HepG2 (cell line): ENCODE measurements at regions not wholly inside any gene's neighbourhood (a gene's known extent, or its start where the extent isn't known, plus 50 kb on each side); places are given as distances from the start of the nearest gene placed in this dataset.

Experiments used
- ATAC-seq: fragments of 200-7000 bp; cut with Tn5 transposase; 3 replicates; pipeline ENCODE4 v1.9.1; 2020; ENCODE audit warnings: mild to moderate bottlenecking, moderate library complexity
- BruUV-seq: library from RNA; stranded (reverse); fragments of 400-500 nt; replicated peaks from 2 replicates; lab custom pipeline; 2021; lab: Mats Ljungman, UMichigan
- CTCF ChIA-PET: fragments of 300-600 bp; formaldehyde crosslinking; extraction: SDS; loops from one replicate; lab custom pipeline; 2021; ENCODE audit warnings: low total read pairs, inconsistent platforms, low intra/inter-chr PET ratio; lab: Yijun Ruan, JAX
- POLR2A ChIA-PET: fragments of 350-600 bp; sonication (Branson Sonifier 250); formaldehyde crosslinking; loops from one replicate; lab custom pipeline; 2020; ENCODE audit warnings: antibody characterized with exemption, inconsistent platforms; lab: Yijun Ruan, JAX
- DNase-seq: peaks from one replicate; pipeline ENCODE4 v3.0.0-alpha.2; 2015; ENCODE audit warnings: low spot score
- FAIRE-seq: peaks from 3 replicates; lab custom pipeline; 2011; peaks lifted over from hg19 to GRCh38; lab: Jason Lieb, UNC
- H2AFZ ChIP-seq: one replicate; pipeline ENCODE4 v1.6.1; 2011; ENCODE audit warnings: low read length, inconsistent platforms
- H3K27ac ChIP-seq: fragments of 300-600 bp; 3 replicates; pipeline ENCODE4 v1.8.0; 2011; ENCODE audit warnings: mixed run types, mild to moderate bottlenecking, mixed read lengths, low read length, inconsistent platforms; ENCODE audit not compliant: insufficient read depth; ENCODE audit errors: extremely low read length
- H3K27me3 ChIP-seq, 2 experiments: fragments of 200-600 bp in 1 of 2; 2 replicates in 1 of 2; 3 replicates in 1 of 2; pipeline versions ENCODE4 v1.6.0 to v1.8.0; 2011; ENCODE audit warnings: low read length in 2 of 2, mild to moderate bottlenecking in 2 of 2, moderate library complexity in 2 of 2, inconsistent platforms in 1 of 2; ENCODE audit not compliant: insufficient read depth in 2 of 2, control insufficient read depth in 1 of 2
- H3K36me3 ChIP-seq, 2 experiments: fragments of 200-600 bp in 1 of 2; replicated peaks in 1 of 2; 2 replicates in 1 of 2; 3 replicates in 1 of 2; pipeline versions ENCODE4 v1.5.1 to v1.8.0; 2011; ENCODE audit warnings: low read length in 2 of 2, inconsistent platforms in 1 of 2; ENCODE audit not compliant: insufficient read depth in 2 of 2, control insufficient read depth in 1 of 2
- H3K4me1 ChIP-seq: 2 replicates; pipeline ENCODE4 v1.5.1; 2012; ENCODE audit warnings: low read length, inconsistent platforms; ENCODE audit not compliant: insufficient read depth
- H3K4me2 ChIP-seq: 2 replicates; pipeline ENCODE4 v1.6.0; 2011; ENCODE audit warnings: low read depth, low read length, inconsistent platforms
- H3K4me3 ChIP-seq, 3 experiments: fragments of 200-600 bp in 1 of 3; sonication (generic), shearing (Covaris generic) in 1 of 3; replicated peaks in 1 of 3; 2 replicates each; pipeline ENCODE4 v1.5.1; 2011 to 2016; ENCODE audit warnings: low read length in 3 of 3, inconsistent platforms in 2 of 3, low read depth in 2 of 3, mild to moderate bottlenecking in 2 of 3, control low read depth in 1 of 3, mixed read lengths in 1 of 3; ENCODE audit not compliant: insufficient read depth in 1 of 3
- H3K79me2 ChIP-seq: one replicate; pipeline ENCODE4 v1.6.1; 2011; ENCODE audit warnings: low read length, inconsistent platforms; ENCODE audit not compliant: insufficient read depth
- H3K9ac ChIP-seq: 2 replicates; pipeline ENCODE4 v1.6.0; 2011; ENCODE audit warnings: mild to moderate bottlenecking, low read depth, low read length, inconsistent platforms; ENCODE audit not compliant: insufficient read depth
- H3K9me3 ChIP-seq: 2 replicates; pipeline ENCODE4 v1.5.1; 2012; ENCODE audit warnings: mild to moderate bottlenecking, low read length
- H4K20me1 ChIP-seq: 2 replicates; pipeline ENCODE4 v1.6.0; 2011; ENCODE audit warnings: inconsistent platforms, mild to moderate bottlenecking, low read length, moderate library complexity; ENCODE audit not compliant: insufficient read depth
- DMAP1 ChIP-seq: IDR thresholded peaks from 2 replicates; pipeline ENCODE4 v1.6.1; 2016
- FIP1L1 ChIP-seq: fragments of 200-400 bp; formaldehyde crosslinking; IDR thresholded peaks from 2 replicates; pipeline ENCODE4 v1.6.1; 2018; ENCODE audit warnings: low read depth, mild to moderate bottlenecking, low read length, moderate library complexity, borderline replicate concordance; ENCODE audit not compliant: insufficient read depth
- HNRNPL ChIP-seq: fragments of 200-400 bp; formaldehyde crosslinking; IDR thresholded peaks from 2 replicates; pipeline ENCODE4 v1.6.1; 2017; ENCODE audit warnings: mild to moderate bottlenecking, low read depth, low read length
- HNRNPLL ChIP-seq: fragments of 200-400 bp; formaldehyde crosslinking; IDR thresholded peaks from 2 replicates; pipeline ENCODE4 v1.6.1; 2017; ENCODE audit warnings: mild to moderate bottlenecking, low read depth, low read length; ENCODE audit not compliant: poor library complexity, severe bottlenecking
- HOXA7 ChIP-seq: sonication (generic); formaldehyde crosslinking; IDR thresholded peaks from 2 replicates; pipeline ENCODE4 v1.8.1; 2022; ENCODE audit warnings: mild to moderate bottlenecking, missing genetic modification reagents, moderate library complexity
- MIER3 ChIP-seq: IDR thresholded peaks from 2 replicates; pipeline ENCODE4 v1.6.1; 2016; ENCODE audit warnings: missing compliant biosample characterization, borderline replicate concordance
- NFKBIZ ChIP-seq: IDR thresholded peaks from 2 replicates; pipeline ENCODE4 v1.6.1; 2018; ENCODE audit warnings: missing genetic modification reagents, missing compliant biosample characterization
- ZBTB3 ChIP-seq: sonication (generic); formaldehyde crosslinking; IDR thresholded peaks from 2 replicates; pipeline ENCODE4 v1.4.0; 2020; ENCODE audit warnings: low read depth, mild to moderate bottlenecking, moderate library complexity, missing genetic modification reagents, borderline replicate concordance
- ZNF30 ChIP-seq: sonication (generic); formaldehyde crosslinking; IDR thresholded peaks from 2 replicates; pipeline ENCODE4 v1.5.0; 2020; ENCODE audit warnings: mild to moderate bottlenecking, missing genetic modification reagents
- ZNF326 ChIP-seq: sonication (generic); formaldehyde crosslinking; IDR thresholded peaks from 2 replicates; pipeline ENCODE4 v1.4.0; 2020; ENCODE audit warnings: missing genetic modification reagents, borderline replicate concordance
- ZNF615 ChIP-seq: sonication (generic); formaldehyde crosslinking; IDR thresholded peaks from 2 replicates; pipeline ENCODE4 v1.5.0; 2020; ENCODE audit warnings: mild to moderate bottlenecking, missing genetic modification reagents, borderline replicate concordance
- ZNF619 ChIP-seq: sonication (generic); formaldehyde crosslinking; IDR thresholded peaks from 2 replicates; pipeline ENCODE4 v1.4.0; 2020; ENCODE audit warnings: mild to moderate bottlenecking, missing genetic modification reagents
- ZNF83 ChIP-seq: sonication (generic); formaldehyde crosslinking; IDR thresholded peaks from 2 replicates; pipeline ENCODE4 v1.4.0; 2020; ENCODE audit warnings: missing genetic modification reagents, mild to moderate bottlenecking, borderline replicate concordance
- WGBS: methylation state at CpG from one replicate; pipeline ENCODE4 v1.1.6; 2017; ENCODE audit warnings: low lambda C conversion rate; 5-methylcytosine and 5-hydroxymethylcytosine counted together
- in situ Hi-C: cut with HindIII; loops from 2 replicates; pipeline ENCODE4 v1.10.0; 2017; ENCODE audit warnings: low pct_unique_long_range_greater_than_20kb; ENCODE audit not compliant: extremely low pct_ligation_motif_present
- intact Hi-C: fragments of 100-400 bp; cut with micrococcal nuclease; formaldehyde crosslinking; loops from one replicate; pipeline ENCODE4 v1.10.0; 2022; ENCODE audit not compliant: unreplicated experiment
- TF ChIP-seq, protein P1 (sequence below): sonication (generic); formaldehyde crosslinking; conservative IDR thresholded peaks from 2 replicates; pipeline ENCODE4 v1.4.0; 2020; ENCODE audit warnings: missing genetic modification reagents
- TF ChIP-seq, protein P2 (sequence below): IDR thresholded peaks from 2 replicates; pipeline ENCODE4 v1.6.1; 2016; ENCODE audit warnings: low read depth, missing genetic modification reagents, missing compliant biosample characterization
- TF ChIP-seq, protein P3 (sequence below): sonication (generic); formaldehyde crosslinking; IDR thresholded peaks from 2 replicates; pipeline ENCODE4; 2020; ENCODE audit warnings: missing genetic modification reagents, mild to moderate bottlenecking, borderline replicate concordance

DNA sequence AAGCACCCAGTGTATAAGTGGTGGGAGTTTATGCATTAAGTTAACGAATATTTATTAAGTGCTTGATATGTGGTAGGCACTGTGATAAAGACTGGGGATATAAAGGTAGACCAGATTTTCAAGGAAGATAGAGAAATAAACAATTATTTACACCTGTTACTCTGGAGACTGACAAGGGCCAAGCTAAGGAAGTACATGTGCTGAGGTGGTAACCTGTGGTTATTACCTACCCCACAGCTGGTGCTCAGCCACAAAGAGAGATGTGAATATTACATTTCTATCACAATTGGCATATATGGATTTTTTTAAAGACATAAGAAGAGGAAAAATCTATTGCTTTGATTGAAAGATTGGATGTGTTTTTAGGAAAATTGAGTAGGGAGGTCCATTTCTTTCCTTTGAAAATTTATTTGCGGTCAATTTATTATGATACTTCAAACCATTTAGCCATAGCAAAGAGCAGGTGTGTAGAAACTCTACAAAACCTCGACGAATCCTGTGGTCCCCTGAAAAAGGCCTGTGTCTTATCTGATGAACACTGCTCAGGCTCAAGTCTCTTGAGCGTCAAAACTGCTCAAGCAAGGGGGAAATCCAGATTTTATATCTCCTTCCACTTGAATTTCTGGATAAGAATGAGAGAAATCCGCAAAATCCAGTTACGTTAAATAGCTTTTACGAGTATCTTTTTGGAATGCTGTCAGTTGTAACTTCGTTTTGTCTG lies 217.7 kb upstream of the HAND2 start:
- Histone ChIP-seq H4K20me1 (no peaks in the 10 kb centered on the region), H3K36me3 (no peaks in the 10 kb centered on the region), H3K27ac (no peak overlapping the region), H3K9ac (no peak overlapping the region), H3K9me3 (no peaks in the 10 kb centered on the region), H3K4me3 (no peak overlapping the region), H3K27me3 (no peaks in the 10 kb centered on the region), H3K79me2 (no peaks in the 10 kb centered on the region), H2AFZ (no peak overlapping the region), H3K4me1 (no peaks in the 10 kb centered on the region), H3K4me2 (no peak overlapping the region)
- no peak for DNase-seq
- no TSS peak for BruUV-seq
- intact Hi-C loops (no loop called here), in situ Hi-C loops (no loop called here)
- no peak for ATAC-seq
- ChIA-PET POLR2A (no interaction called here), CTCF (no interaction called here)
- FAIRE-seq: no peak
- under 1% methylated on average over 9 of the region's 9 CpGs for WGBS
- TF ChIP-seq, protein P1, sequence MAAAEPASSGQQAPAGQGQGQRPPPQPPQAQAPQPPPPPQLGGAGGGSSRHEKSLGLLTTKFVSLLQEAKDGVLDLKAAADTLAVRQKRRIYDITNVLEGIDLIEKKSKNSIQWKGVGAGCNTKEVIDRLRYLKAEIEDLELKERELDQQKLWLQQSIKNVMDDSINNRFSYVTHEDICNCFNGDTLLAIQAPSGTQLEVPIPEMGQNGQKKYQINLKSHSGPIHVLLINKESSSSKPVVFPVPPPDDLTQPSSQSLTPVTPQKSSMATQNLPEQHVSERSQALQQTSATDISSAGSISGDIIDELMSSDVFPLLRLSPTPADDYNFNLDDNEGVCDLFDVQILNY (CRISPR knock-in tag): no peak
- no peak for TF ChIP-seq ZNF30 (CRISPR knock-in tag)
- no peak for TF ChIP-seq ZNF83 (CRISPR knock-in tag)
- no peak for TF ChIP-seq HNRNPLL
- no peak for TF ChIP-seq DMAP1
- no peak for TF ChIP-seq HNRNPL
- no peak for TF ChIP-seq ZNF326 (CRISPR knock-in tag)
- TF ChIP-seq, protein P2, sequence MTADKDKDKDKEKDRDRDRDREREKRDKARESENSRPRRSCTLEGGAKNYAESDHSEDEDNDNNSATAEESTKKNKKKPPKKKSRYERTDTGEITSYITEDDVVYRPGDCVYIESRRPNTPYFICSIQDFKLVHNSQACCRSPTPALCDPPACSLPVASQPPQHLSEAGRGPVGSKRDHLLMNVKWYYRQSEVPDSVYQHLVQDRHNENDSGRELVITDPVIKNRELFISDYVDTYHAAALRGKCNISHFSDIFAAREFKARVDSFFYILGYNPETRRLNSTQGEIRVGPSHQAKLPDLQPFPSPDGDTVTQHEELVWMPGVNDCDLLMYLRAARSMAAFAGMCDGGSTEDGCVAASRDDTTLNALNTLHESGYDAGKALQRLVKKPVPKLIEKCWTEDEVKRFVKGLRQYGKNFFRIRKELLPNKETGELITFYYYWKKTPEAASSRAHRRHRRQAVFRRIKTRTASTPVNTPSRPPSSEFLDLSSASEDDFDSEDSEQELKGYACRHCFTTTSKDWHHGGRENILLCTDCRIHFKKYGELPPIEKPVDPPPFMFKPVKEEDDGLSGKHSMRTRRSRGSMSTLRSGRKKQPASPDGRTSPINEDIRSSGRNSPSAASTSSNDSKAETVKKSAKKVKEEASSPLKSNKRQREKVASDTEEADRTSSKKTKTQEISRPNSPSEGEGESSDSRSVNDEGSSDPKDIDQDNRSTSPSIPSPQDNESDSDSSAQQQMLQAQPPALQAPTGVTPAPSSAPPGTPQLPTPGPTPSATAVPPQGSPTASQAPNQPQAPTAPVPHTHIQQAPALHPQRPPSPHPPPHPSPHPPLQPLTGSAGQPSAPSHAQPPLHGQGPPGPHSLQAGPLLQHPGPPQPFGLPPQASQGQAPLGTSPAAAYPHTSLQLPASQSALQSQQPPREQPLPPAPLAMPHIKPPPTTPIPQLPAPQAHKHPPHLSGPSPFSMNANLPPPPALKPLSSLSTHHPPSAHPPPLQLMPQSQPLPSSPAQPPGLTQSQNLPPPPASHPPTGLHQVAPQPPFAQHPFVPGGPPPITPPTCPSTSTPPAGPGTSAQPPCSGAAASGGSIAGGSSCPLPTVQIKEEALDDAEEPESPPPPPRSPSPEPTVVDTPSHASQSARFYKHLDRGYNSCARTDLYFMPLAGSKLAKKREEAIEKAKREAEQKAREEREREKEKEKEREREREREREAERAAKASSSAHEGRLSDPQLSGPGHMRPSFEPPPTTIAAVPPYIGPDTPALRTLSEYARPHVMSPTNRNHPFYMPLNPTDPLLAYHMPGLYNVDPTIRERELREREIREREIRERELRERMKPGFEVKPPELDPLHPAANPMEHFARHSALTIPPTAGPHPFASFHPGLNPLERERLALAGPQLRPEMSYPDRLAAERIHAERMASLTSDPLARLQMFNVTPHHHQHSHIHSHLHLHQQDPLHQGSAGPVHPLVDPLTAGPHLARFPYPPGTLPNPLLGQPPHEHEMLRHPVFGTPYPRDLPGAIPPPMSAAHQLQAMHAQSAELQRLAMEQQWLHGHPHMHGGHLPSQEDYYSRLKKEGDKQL (CRISPR knock-in tag): no peak
- no peak for TF ChIP-seq HOXA7
- no peak for TF ChIP-seq FIP1L1
- no peak for TF ChIP-seq NFKBIZ (CRISPR knock-in tag)
- TF ChIP-seq MIER3: no peak
- TF ChIP-seq ZNF619 (CRISPR knock-in tag): no peak
- no peak for TF ChIP-seq ZBTB3 (CRISPR knock-in tag)
- no peak for TF ChIP-seq ZNF615 (CRISPR knock-in tag)
- TF ChIP-seq, protein P3, sequence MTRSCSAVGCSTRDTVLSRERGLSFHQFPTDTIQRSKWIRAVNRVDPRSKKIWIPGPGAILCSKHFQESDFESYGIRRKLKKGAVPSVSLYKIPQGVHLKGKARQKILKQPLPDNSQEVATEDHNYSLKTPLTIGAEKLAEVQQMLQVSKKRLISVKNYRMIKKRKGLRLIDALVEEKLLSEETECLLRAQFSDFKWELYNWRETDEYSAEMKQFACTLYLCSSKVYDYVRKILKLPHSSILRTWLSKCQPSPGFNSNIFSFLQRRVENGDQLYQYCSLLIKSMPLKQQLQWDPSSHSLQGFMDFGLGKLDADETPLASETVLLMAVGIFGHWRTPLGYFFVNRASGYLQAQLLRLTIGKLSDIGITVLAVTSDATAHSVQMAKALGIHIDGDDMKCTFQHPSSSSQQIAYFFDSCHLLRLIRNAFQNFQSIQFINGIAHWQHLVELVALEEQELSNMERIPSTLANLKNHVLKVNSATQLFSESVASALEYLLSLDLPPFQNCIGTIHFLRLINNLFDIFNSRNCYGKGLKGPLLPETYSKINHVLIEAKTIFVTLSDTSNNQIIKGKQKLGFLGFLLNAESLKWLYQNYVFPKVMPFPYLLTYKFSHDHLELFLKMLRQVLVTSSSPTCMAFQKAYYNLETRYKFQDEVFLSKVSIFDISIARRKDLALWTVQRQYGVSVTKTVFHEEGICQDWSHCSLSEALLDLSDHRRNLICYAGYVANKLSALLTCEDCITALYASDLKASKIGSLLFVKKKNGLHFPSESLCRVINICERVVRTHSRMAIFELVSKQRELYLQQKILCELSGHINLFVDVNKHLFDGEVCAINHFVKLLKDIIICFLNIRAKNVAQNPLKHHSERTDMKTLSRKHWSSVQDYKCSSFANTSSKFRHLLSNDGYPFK (CRISPR knock-in tag): no peak
